Inferior parietal cortex (tissue), 1 donor: ENCODE measurements at regions not wholly inside any gene's neighbourhood (a gene's known extent, or its start where the extent isn't known, plus 50 kb on each side); places are given as distances from the start of the nearest gene placed in this dataset.

Experiments used
- DNase-seq: peaks from one replicate; pipeline ENCODE4 v3.0.0-alpha.2; 2016; ENCODE audit errors: extremely low spot score

GRCh38 chr5:63351164-63351563 lies 611.1 kb downstream of the HTR1A start:
- no peak for DNase-seq

- DNase-seq: no peak
Measured at GRCh38 chr5:63346451-63346850, 615.8 kb downstream of the HTR1A start.

- DNase-seq: no peak
Measured at GRCh38 chr5:63341442-63341841, 620.8 kb downstream of the HTR1A start.

- DNase-seq: no peak
Measured at GRCh38 chr5:63323926-63324325, 638.3 kb downstream of the HTR1A start.

GRCh38 chr5:63314551-63314950 lies 647.7 kb downstream of the HTR1A start:
- no peak for DNase-seq

- no peak for DNase-seq
Measured at GRCh38 chr5:63310644-63311043, 651.6 kb downstream of the HTR1A start.

- DNase-seq: no peak
Measured at GRCh38 chr5:63306909-63307308, 655.3 kb downstream of the HTR1A start.

GRCh38 chr5:63293317-63293716 lies 668.9 kb downstream of the HTR1A start:
- DNase-seq: no peak

GRCh38 chr5:63286724-63287123 lies 675.5 kb downstream of the HTR1A start:
- DNase-seq: no peak

- DNase-seq: no peak
Measured at GRCh38 chr5:63263411-63263810, 684.8 kb downstream of the LRRC70 start.

- DNase-seq: no peak
Measured at GRCh38 chr5:63262185-63262981, 683.8 kb downstream of the LRRC70 start.

- DNase-seq: no peak
Measured at GRCh38 chr5:63261695-63262094, 683.1 kb downstream of the LRRC70 start.

GRCh38 chr5:63255594-63255993 lies 677.0 kb downstream of the LRRC70 start:
- no peak for DNase-seq

GRCh38 chr5:63250939-63251338 lies 672.3 kb downstream of the LRRC70 start:
- DNase-seq: no peak

- DNase-seq: no peak
Measured at GRCh38 chr5:63249960-63250359, 671.3 kb downstream of the LRRC70 start.

GRCh38 chr5:63247651-63248050 lies 669.0 kb downstream of the LRRC70 start:
- no peak for DNase-seq

GRCh38 chr5:63245271-63245670 lies 666.7 kb downstream of the LRRC70 start:
- DNase-seq: no peak

- no peak for DNase-seq
Measured at GRCh38 chr5:63240063-63240755, 661.6 kb downstream of the LRRC70 start.

- peak; percentile 20 for DNase-seq
Measured at GRCh38 chr5:63233911-63234310, 655.3 kb downstream of the LRRC70 start.

- peak; percentile 17 for DNase-seq
Measured at GRCh38 chr5:63233361-63233760, 654.7 kb downstream of the LRRC70 start.

GRCh38 chr5:63230754-63231153 lies 652.1 kb downstream of the LRRC70 start:
- no peak for DNase-seq

GRCh38 chr5:63228154-63228553 lies 649.5 kb downstream of the LRRC70 start:
- DNase-seq: no peak

GRCh38 chr5:63220244-63220643 lies 641.6 kb downstream of the LRRC70 start:
- no peak for DNase-seq
